ENCODE measurements at regions not wholly inside any gene's neighbourhood (a gene's known extent, or its start where the extent isn't known, plus 50 kb on each side); places are given as distances from the start of the nearest gene placed in this dataset.

DNA sequence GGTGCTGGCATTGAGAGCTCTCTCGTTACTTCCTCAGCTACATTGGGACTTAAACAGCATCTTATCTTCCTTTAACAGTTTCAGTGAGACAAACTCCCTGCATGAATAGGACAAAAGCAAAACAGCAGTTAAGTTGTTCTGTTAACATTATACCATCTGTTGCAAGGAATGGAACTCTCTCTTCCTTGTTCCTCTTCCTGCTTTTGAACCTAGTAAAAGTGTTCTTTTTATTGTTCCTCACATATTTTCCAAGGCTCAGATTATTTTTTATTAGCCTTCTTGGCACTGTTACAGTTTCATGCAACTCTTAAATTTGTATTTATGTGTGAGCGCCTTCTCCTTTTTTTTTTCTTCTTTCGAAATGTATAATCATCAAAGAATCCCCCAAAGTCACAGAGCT, 202.6 kb upstream of the UFM1 start:
- TF ChIP-seq BHLHE40 (IDR thresholded peaks at IDR 0.05; ENCODE audit: low read depth, low read length) (no peak), RCOR1 (IDR thresholded peaks at IDR 0.05; ENCODE audit: insufficient replicate concordance, low read length) (no peak), POLR2A (IDR thresholded peaks at IDR 0.05; ENCODE audit: low read depth, low read length) (no peak), RAD21 (IDR thresholded peaks at IDR 0.05; ENCODE audit: low read length) (no peak), CEBPB (IDR thresholded peaks at IDR 0.05; ENCODE audit: low read depth, low read length) (no peak), MAFK (IDR thresholded peaks at IDR 0.05; ENCODE audit: low read depth, low read length) (no peak), MAZ (IDR thresholded peaks at IDR 0.05; ENCODE audit: borderline replicate concordance, low read depth, low read length) (no peak), RFX5 (IDR thresholded peaks at IDR 0.05; ENCODE audit: low read depth, low read length) (no peak), MXI1 (IDR thresholded peaks at IDR 0.05; ENCODE audit: borderline replicate concordance, low read depth, low read length) (no peak), SMC3 (IDR thresholded peaks at IDR 0.05; ENCODE audit: low read depth, low read length) (no peak)
- TF ChIP-seq, protein P1, sequence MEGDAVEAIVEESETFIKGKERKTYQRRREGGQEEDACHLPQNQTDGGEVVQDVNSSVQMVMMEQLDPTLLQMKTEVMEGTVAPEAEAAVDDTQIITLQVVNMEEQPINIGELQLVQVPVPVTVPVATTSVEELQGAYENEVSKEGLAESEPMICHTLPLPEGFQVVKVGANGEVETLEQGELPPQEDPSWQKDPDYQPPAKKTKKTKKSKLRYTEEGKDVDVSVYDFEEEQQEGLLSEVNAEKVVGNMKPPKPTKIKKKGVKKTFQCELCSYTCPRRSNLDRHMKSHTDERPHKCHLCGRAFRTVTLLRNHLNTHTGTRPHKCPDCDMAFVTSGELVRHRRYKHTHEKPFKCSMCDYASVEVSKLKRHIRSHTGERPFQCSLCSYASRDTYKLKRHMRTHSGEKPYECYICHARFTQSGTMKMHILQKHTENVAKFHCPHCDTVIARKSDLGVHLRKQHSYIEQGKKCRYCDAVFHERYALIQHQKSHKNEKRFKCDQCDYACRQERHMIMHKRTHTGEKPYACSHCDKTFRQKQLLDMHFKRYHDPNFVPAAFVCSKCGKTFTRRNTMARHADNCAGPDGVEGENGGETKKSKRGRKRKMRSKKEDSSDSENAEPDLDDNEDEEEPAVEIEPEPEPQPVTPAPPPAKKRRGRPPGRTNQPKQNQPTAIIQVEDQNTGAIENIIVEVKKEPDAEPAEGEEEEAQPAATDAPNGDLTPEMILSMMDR (conservative IDR thresholded peaks at IDR 0.05; ENCODE audit: low read depth, low read length), result no peak
- TF ChIP-seq, protein P2, sequence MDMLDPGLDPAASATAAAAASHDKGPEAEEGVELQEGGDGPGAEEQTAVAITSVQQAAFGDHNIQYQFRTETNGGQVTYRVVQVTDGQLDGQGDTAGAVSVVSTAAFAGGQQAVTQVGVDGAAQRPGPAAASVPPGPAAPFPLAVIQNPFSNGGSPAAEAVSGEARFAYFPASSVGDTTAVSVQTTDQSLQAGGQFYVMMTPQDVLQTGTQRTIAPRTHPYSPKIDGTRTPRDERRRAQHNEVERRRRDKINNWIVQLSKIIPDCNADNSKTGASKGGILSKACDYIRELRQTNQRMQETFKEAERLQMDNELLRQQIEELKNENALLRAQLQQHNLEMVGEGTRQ (IDR thresholded peaks at IDR 0.05; ENCODE audit: low read depth, low read length), result no peak
